ENCODE measurements at regions not wholly inside any gene's neighbourhood (a gene's known extent, or its start where the extent isn't known, plus 50 kb on each side); places are given as distances from the start of the nearest gene placed in this dataset.

DNA sequence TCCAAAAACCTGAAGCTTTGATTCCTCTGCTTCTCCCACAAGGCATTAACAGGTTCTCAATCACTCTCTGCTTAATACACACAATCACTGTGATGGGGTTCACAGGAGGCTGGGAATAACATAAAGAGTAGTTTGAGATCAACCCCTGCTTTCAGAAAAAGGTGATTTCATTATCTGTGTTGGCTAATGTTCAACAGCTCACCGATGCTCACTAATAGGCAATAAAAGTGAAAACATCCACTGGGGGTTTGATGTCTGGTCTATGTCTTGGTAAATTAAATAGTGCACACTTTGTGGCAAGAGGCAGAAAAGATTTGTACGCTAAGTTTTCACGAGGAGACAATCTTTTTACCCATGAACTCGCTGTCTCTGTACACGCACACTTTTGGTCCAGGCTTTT lies 159.3 kb upstream of the SERPINE2 start:
- no peak for TF ChIP-seq JUND (IDR thresholded peaks at IDR 0.05; ENCODE audit: low read depth)
- in situ Hi-C loops (cut with HindIII; ENCODE audit: low pct_unique_long_range_greater_than_20kb, low sequenced_read_pairs): no loop called here
- DNase-seq (ENCODE audit: low read depth in 1 of 2, low spot score in 1 of 2): no peak

DNA sequence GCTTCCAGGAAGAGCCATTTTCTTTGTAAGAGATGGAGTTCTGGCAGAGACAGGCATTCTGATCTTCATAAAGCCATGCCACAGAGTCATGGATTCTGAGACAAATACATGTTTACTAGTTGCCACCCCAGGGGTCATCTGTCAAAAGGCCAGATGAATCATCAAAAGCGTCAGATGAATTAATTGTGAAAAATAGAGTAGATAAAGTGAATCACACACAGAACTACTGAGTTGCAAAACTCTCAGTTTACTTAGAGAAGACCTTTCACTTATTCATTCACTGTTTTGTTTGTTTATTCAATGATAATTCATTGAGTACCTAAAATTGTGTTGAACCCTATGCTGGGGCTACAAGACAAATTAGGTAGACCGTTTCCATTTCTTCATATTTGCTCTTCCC lies 157.7 kb upstream of the SERPINE2 start:
- no peak for DNase-seq (ENCODE audit: low read depth in 1 of 2, low spot score in 1 of 2)
- in situ Hi-C loops (cut with HindIII; ENCODE audit: low pct_unique_long_range_greater_than_20kb, low sequenced_read_pairs): no loop called here
- TF ChIP-seq JUND (IDR thresholded peaks at IDR 0.05; ENCODE audit: low read depth): no peak

- DNase-seq (ENCODE audit: low read depth in 1 of 2, low spot score in 1 of 2): no peak
- in situ Hi-C loops (cut with HindIII; ENCODE audit: low pct_unique_long_range_greater_than_20kb, low sequenced_read_pairs): no loop called here
Observed at GRCh38 chr2:224195925-224196571, 157.0 kb upstream of the SERPINE2 start.

GRCh38 chr2:224194161-224194560 lies 155.1 kb upstream of the SERPINE2 start:
- no peak for TF ChIP-seq JUND (IDR thresholded peaks at IDR 0.05; ENCODE audit: low read depth)
- DNase-seq (ENCODE audit: low read depth in 1 of 2, low spot score in 1 of 2): no peak
- in situ Hi-C loops (cut with HindIII; ENCODE audit: low pct_unique_long_range_greater_than_20kb, low sequenced_read_pairs): no loop called here

More at GRCh38 chr2:224195925-224196571, 157.0 kb upstream of the SERPINE2 start:
- TF ChIP-seq JUND (IDR thresholded peaks at IDR 0.05; ENCODE audit: low read depth): no peak

- DNase-seq (ENCODE audit: low read depth in 1 of 2, low spot score in 1 of 2): no peak
- in situ Hi-C loops (cut with HindIII; ENCODE audit: low pct_unique_long_range_greater_than_20kb, low sequenced_read_pairs): no loop called here
- no peak for TF ChIP-seq JUND (IDR thresholded peaks at IDR 0.05; ENCODE audit: low read depth)
Observed at GRCh38 chr2:224191465-224191864, 152.4 kb upstream of the SERPINE2 start.

DNA sequence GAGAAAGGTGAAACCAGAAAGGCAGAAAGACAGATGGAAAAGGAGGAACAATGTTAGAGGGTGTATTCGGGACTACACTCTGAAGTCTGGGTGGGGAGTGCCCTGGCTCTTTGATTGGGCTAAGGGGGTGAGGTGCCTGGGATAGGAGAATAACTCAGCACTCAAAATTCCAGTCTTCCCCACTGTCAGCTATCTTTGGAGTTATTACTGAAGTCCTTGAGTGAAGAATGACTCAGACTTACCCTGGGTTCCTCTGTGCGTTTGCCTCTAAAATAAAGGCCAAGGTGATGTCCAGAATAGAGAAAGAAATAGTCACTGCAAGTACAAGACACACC lies 151.8 kb upstream of the SERPINE2 start:
- in situ Hi-C loops (cut with HindIII; ENCODE audit: low pct_unique_long_range_greater_than_20kb, low sequenced_read_pairs): no loop called here

DNA sequence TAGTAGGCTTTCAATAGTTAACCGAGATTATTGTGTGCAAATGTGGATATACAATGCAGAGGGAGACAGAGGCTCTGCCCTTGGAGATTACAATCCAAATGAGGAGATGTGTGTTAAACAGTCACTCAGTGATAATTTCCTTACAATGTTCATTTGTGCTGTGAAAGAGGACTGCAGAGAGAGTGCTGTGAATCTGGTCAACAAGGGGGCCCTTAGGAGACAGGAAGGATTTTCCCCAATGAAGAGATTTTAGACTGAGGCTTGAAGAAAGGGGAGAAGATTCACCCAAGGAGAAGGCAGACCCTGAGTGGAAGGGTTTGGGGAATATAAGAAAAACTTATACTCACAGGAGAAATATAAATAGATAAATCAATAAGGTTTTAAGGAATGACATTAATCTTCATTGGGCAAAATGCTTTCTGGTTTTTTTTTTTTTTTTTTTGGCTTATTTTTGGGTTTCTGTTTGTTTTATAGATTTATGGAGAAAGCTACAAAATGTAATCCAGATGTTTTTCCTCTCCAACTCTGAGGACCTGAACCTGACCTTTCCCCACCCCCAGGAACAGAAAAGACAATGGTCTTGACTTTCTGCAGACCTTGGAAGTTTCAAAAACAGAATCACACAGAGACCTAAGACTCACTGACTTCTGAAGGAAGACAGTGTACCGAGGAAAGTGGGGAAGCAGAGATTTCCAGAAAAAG lies 151.3 kb upstream of the SERPINE2 start:
- DNase-seq (ENCODE audit: low read depth in 1 of 2, low spot score in 1 of 2): no peak
- in situ Hi-C loops (cut with HindIII; ENCODE audit: low pct_unique_long_range_greater_than_20kb, low sequenced_read_pairs): no loop called here
- no peak for TF ChIP-seq JUND (IDR thresholded peaks at IDR 0.05; ENCODE audit: low read depth)

More for the DNA sequence above, 151.8 kb upstream of the SERPINE2 start:
- DNase-seq (ENCODE audit: low read depth in 1 of 2, low spot score in 1 of 2): no peak
- TF ChIP-seq JUND (IDR thresholded peaks at IDR 0.05; ENCODE audit: low read depth): no peak

DNA sequence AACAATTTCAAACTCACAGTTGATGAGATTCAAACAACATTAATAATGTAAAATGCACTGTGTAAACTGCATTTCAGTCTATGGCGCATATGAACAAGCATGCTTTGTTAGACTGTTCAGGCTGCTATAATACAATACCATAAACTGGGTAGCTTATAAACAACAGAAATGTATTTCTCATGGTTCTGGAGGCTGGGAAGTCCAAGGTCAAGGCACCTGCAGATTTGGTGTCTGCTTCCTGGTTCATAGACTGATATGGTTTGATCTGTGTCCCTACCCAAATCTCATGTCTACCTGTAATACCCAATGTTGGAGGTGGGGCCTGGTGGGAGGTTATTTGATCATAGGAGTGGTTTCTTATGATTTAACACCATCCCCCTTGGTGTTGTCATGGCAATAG lies 148.1 kb upstream of the SERPINE2 start:
- DNase-seq (ENCODE audit: low read depth in 1 of 2, low spot score in 1 of 2): no peak
- in situ Hi-C loops (cut with HindIII; ENCODE audit: low pct_unique_long_range_greater_than_20kb, low sequenced_read_pairs): no loop called here
- no peak for TF ChIP-seq JUND (IDR thresholded peaks at IDR 0.05; ENCODE audit: low read depth)

DNA sequence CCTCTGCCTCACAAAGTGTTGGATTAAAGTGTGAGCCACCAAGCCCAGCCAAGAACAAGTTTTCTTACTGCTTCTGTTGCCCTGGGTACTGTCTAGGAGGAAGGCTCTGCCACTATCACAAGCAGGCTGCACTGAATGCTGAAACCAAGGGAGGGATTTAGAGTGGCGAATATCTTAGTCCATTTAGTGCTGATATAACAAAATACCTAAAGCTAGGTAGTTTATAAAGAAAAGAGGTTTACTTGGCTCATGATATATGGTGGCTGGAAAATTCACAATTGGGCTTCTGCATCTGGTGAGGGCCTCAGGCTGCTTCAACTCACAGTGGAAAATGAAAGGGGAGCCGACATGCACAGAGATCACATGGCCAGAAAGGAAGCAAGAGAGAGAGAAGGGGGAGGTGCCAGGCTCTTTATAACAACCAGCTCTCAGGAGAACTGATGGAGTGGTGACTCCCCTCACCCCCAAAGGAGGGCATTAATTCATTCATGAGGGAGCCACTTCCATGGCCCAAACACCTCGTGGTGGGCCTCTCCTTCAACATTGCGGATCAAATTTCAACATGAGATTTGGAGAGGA lies 146.0 kb upstream of the SERPINE2 start:
- in situ Hi-C loops (cut with HindIII; ENCODE audit: low pct_unique_long_range_greater_than_20kb, low sequenced_read_pairs): no loop called here
- no peak for TF ChIP-seq JUND (IDR thresholded peaks at IDR 0.05; ENCODE audit: low read depth)
- no peak for DNase-seq (ENCODE audit: low read depth in 1 of 2, low spot score in 1 of 2)

- TF ChIP-seq JUND (IDR thresholded peaks at IDR 0.05; ENCODE audit: low read depth): no peak
- in situ Hi-C loops (cut with HindIII; ENCODE audit: low pct_unique_long_range_greater_than_20kb, low sequenced_read_pairs): no loop called here
- no peak for DNase-seq (ENCODE audit: low read depth in 1 of 2, low spot score in 1 of 2)
Observed at GRCh38 chr2:224183086-224183485, 144.0 kb upstream of the SERPINE2 start.

DNA sequence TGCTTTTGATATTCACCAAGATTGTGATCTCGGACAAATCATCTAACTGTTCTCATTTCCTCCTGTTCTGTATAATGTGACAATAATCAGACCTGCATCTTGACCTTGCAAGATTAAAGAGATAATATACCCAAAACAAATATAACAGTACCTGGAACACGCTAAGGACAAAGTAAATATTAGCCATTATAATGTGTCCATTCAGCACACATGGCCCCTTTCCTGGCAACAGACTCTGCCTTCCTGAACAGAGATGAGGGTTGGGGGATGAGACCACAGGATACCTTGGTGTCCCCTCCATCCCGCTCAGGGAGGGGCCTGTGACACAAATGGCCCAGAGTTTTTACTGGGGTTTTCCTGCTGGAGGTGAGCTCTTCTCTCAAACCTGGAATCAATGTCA lies 143.4 kb upstream of the SERPINE2 start:
- DNase-seq (ENCODE audit: low read depth in 1 of 2, low spot score in 1 of 2): no peak
- TF ChIP-seq JUND (IDR thresholded peaks at IDR 0.05; ENCODE audit: low read depth): no peak
- in situ Hi-C loops (cut with HindIII; ENCODE audit: low pct_unique_long_range_greater_than_20kb, low sequenced_read_pairs): no loop called here

DNA sequence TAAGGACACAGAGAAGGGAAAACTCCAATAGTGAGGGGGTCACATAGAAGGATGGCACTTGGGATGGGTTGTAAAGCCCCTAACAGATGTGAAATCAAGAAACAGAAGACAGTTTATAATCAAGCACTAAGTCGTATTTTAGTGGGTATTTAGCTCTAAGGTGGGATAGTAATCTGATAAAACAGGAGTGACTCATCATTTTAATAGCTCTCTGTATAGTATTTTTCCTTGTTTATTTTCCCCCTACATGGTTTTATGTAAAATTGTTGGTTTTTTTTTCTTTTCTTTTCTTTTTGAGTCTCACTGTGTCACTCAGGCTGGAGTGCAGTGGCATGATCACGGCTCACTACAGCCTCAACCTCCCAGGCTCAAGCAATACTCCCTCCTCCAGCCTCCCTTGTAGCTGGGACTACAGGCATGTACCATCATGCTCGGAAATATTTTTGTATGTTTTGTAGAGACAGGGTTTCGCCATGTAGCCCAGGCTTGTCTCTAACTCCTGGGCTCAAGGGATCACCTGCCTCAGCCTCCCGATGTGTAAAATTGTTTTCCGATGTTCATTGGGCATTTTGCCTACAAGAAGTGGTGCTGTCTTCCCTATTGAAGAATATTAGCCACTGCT lies 142.6 kb upstream of the SERPINE2 start:
- DNase-seq (ENCODE audit: low read depth in 1 of 2, low spot score in 1 of 2): no peak
- no peak for TF ChIP-seq JUND (IDR thresholded peaks at IDR 0.05; ENCODE audit: low read depth)
- in situ Hi-C loops (cut with HindIII; ENCODE audit: low pct_unique_long_range_greater_than_20kb, low sequenced_read_pairs): no loop called here

GRCh38 chr2:224180810-224181209 lies 141.7 kb upstream of the SERPINE2 start:
- no peak for TF ChIP-seq JUND (IDR thresholded peaks at IDR 0.05; ENCODE audit: low read depth)
- DNase-seq (ENCODE audit: low read depth in 1 of 2, low spot score in 1 of 2): no peak
- in situ Hi-C loops (cut with HindIII; ENCODE audit: low pct_unique_long_range_greater_than_20kb, low sequenced_read_pairs): no loop called here

Measured in T47D (cell line).